BJ (cell line): ENCODE measurements at regions not wholly inside any gene's neighbourhood (a gene's known extent, or its start where the extent isn't known, plus 50 kb on each side); places are given as distances from the start of the nearest gene placed in this dataset.

Source experiments
- CTCF ChIA-PET: fragments of 350-600 bp; formaldehyde crosslinking; extraction: SDS; loops from one replicate; lab custom pipeline; 2021; ENCODE audit warnings: antibody characterized with exemption, inconsistent platforms; lab: Yijun Ruan, JAX
- POLR2A ChIA-PET: fragments of 300-600 bp; sonication (Branson Sonifier 250); formaldehyde crosslinking; extraction: SDS; loops from one replicate; lab custom pipeline; 2021; ENCODE audit warnings: antibody characterized with exemption; lab: Charles Lee
- DNase-seq: peaks from one replicate; pipeline ENCODE4 v3.0.0-alpha.2; 2011; ENCODE audit warnings: low read depth
- H3K27me3 ChIP-seq: 2 replicates; pipeline ENCODE4 v1.6.0; 2011; ENCODE audit warnings: low read length; ENCODE audit not compliant: control insufficient read depth, insufficient read depth
- H3K36me3 ChIP-seq: 2 replicates; pipeline ENCODE4 v1.5.1; 2011; ENCODE audit warnings: low read length; ENCODE audit not compliant: control insufficient read depth, insufficient read depth
- H3K4me3 ChIP-seq: 2 replicates; pipeline ENCODE4 v1.5.1; 2011; ENCODE audit warnings: low read depth, mild to moderate bottlenecking, control low read depth, low read length
- CTCF ChIP-seq: IDR thresholded peaks from 2 replicates; pipeline ENCODE4 v1.5.1; 2011; ENCODE audit warnings: low read depth, mild to moderate bottlenecking, control low read depth, inconsistent platforms, low read length, moderate library complexity; ENCODE audit not compliant: insufficient read depth

DNA sequence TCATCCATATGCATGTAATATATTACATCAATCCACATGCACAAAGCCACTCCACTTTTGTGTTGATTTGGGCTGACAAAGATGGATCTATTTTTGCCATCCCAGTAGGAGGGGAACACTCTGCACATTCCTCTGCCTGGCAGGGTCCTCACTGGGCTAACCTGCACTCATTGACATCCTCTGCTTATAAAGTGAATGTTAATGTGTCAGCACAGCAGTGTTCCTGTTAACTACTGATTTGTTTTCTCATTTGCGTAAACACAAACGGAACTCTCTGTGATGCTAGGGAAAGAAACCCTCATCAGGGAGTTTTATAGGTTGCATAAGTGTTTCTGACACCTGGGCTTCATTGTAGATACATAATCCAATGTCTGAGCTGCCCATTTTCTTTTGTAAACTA is 826.0 kb downstream of the RAB28 start:
- no peaks in the 10 kb centered on the region for H3K36me3 ChIP-seq
- POLR2A ChIA-PET, result no interaction called here
- TF ChIP-seq CTCF, result no peak
- DNase-seq, result no peak
- no peaks in the 10 kb centered on the region for H3K27me3 ChIP-seq
- CTCF ChIA-PET, result no interaction called here
- H3K4me3 ChIP-seq, result no peak overlapping the region

DNA sequence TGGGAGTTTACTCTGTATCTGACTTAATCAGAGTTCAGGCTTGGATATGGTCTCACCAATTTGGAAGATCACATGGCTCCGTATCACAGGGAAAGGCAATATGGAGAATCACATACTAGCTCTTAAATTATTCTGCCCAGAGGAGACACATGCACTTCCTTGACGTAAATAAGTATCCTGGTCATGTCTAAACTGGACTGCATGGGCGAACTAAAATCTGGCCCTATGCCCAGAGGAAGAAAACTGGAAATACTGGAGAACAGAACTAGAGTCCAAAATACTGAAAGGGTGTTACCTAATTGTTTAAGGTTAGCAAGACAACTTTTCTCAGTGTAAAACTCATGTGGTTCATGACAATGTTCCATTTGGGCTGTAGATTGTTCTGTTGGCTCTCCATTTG is 832.3 kb downstream of the RAB28 start:
- Histone ChIP-seq H3K36me3 (no peaks in the 10 kb centered on the region), H3K4me3 (no peak overlapping the region), H3K27me3 (no peaks in the 10 kb centered on the region)
- no peak for DNase-seq
- ChIA-PET CTCF (no interaction called here), POLR2A (no interaction called here)
- TF ChIP-seq CTCF, result no peak

DNA sequence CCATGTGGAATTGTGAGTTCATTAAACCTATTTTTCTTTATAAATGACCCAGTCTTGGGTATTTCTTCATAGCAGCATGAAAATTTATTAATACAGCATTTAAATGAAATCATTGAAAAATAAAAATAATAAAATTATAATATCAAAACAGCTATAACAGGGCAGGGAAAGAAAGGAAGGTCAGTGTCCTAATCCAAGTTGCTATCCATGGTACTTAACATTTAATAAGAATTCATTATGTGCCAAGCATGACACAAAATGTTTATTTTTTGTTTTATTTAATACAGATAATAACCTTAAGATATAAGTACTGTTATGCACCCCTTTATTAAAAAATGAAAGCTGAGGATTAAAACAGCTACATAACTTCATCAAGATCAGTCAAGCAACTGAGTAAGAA is 838.4 kb downstream of the RAB28 start:
- no peak for TF ChIP-seq CTCF
- no peak for DNase-seq
- Histone ChIP-seq H3K27me3 (no peaks in the 10 kb centered on the region), H3K36me3 (no peaks in the 10 kb centered on the region), H3K4me3 (no peak overlapping the region)
- POLR2A ChIA-PET, result no interaction called here
- CTCF ChIA-PET, result no interaction called here

DNA sequence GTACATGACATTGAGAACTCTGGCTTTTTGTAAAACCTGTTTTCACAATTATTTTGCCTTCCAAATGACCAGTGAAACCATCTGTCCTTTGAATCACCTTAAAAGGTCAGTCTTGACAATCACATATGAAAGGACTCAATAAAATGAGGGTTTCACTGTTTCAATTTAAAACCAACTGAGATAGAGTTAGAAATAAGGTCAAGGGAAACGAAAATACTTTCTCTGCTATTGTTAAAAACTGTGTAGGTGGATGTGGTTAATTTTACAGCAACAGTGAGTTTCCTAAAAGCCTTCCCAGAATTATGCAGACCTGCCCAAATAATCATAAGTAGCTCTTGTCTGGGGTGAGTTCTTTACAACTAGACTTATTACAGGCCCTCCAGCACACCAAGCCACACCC is 839.9 kb downstream of the RAB28 start:
- H3K27me3 ChIP-seq, result no peaks in the 10 kb centered on the region
- H3K4me3 ChIP-seq, result no peak overlapping the region
- ChIA-PET POLR2A (no interaction called here), CTCF (no interaction called here)
- DNase-seq, result no peak
- no peak for TF ChIP-seq CTCF
- H3K36me3 ChIP-seq, result no peaks in the 10 kb centered on the region

GRCh38 chr4:12636191-12636590 is 847.9 kb downstream of the RAB28 start:
- TF ChIP-seq CTCF, result no peak
- H3K36me3 ChIP-seq, result no peaks in the 10 kb centered on the region
- no peak for DNase-seq
- POLR2A ChIA-PET, result no interaction called here
- no peak overlapping the region for H3K4me3 ChIP-seq
- no peaks in the 10 kb centered on the region for H3K27me3 ChIP-seq
- CTCF ChIA-PET, result no interaction called here
